Heart right ventricle (tissue), 16 donors: ENCODE measurements at regions not wholly inside any gene's neighbourhood (a gene's known extent, or its start where the extent isn't known, plus 50 kb on each side); places are given as distances from the start of the nearest gene placed in this dataset.

Source experiments
- ATAC-seq, 8 donors: fragments of 200-7000 bp; cut with Tn5 transposase; one replicate each; pipeline ENCODE4 v1.9.1; 2020; ENCODE audit warnings: mild to moderate bottlenecking in 8 of 8, moderate library complexity in 8 of 8, moderate number of reproducible peaks in 1 of 8
- DNase-seq, 2 donors: peaks; one replicate each; pipeline ENCODE4 v3.0.0-alpha.2; 2020
- H3K27ac ChIP-seq, 10 donors: fragments of 200-600 bp; sonication (generic) in 2 of 10; one replicate each; pipeline versions ENCODE4 v1.5.0 to v1.8.0; 2020 to 2022; ENCODE audit warnings: mild to moderate bottlenecking in 3 of 10
- H3K27me3 ChIP-seq, 7 donors: fragments of 200-600 bp; one replicate each; pipeline ENCODE4 v1.8.0; 2021 to 2022; ENCODE audit warnings: mild to moderate bottlenecking in 2 of 7
- H3K36me3 ChIP-seq, 9 donors: fragments of 200-600 bp; sonication (generic) in 1 of 9; one replicate each; pipeline versions ENCODE4 v1.5.0 to v1.8.0; 2020 to 2022; ENCODE audit warnings: mild to moderate bottlenecking in 2 of 9
- H3K4me1 ChIP-seq, 9 donors: fragments of 200-600 bp; sonication (generic) in 1 of 9; one replicate each; pipeline versions ENCODE4 v1.5.0 to v1.8.0; 2020 to 2022; ENCODE audit warnings: mild to moderate bottlenecking in 4 of 9
- H3K4me3 ChIP-seq, 10 donors: fragments of 200-600 bp; sonication (generic) in 2 of 10; one replicate each; pipeline versions ENCODE4 v1.5.0 to v1.8.0; 2020 to 2022; ENCODE audit warnings: mild to moderate bottlenecking in 7 of 10, moderate library complexity in 2 of 10
- H3K9me3 ChIP-seq, 11 donors: fragments of 200-600 bp in 10 of 11; sonication (generic) in 2 of 11; one replicate each; pipeline versions ENCODE4 v1.5.0 to v1.8.0; 2013 to 2022; ENCODE audit warnings: mild to moderate bottlenecking in 2 of 11, control low read depth in 1 of 11, moderate library complexity in 1 of 11
- CTCF ChIP-seq, 9 donors: fragments of 200-600 bp; sonication (generic) in 2 of 9; IDR thresholded peaks; one replicate each; pipeline versions ENCODE4 v1.5.0 to v1.8.0; 2021 to 2022; ENCODE audit warnings: antibody characterized with exemption in 9 of 9, mild to moderate bottlenecking in 5 of 9, moderate library complexity in 1 of 9
- WGBS, 2 donors: extraction: QIAGEN DNeasy Blood & Tissue Kit; methylation state at CpG; one replicate each; pipeline ENCODE4 v1.1.7; 2013; ENCODE audit warnings: inconsistent platforms in 1 of 2; 5-methylcytosine and 5-hydroxymethylcytosine counted together
- intact Hi-C, 10 donors: fragments of 100-400 bp; cut with DNase I; formaldehyde crosslinking; loops; one replicate each; pipeline versions ENCODE4 v1.11.1 to v1.14.2; 2022
- donor health status: Arrhythmogenic right ventricular cardiomyopathy.
- donor health status: ischemic (EF 13 %, LVEDD 7.1; RV severe dilation, severe dysfunction).
- donor health status: healthy with polysubstance abuse.
- donor health status: DM: no; HTN: yes; CAD: no.
- donor health status: DM: no; HTN: no; CAD: no.
- donor health status: ischemic (EF 25% LVEDD 6.9; RV normal size, moderate dysfunction).
- donor health status: ischemic (EF 25% LVEDD 5.7; RV mildly dilated, moderate dysfunction).
- donor health status: healthy.
- donor health status: DM: yes; HTN: yes; CAD: no.
- donor health status: Ischemic cardiomyopathy.
- donor health status: ischemic (EF 35%, LVEDD 5.7; RV mildly dilated, moderate dysfunction).
- donor health status: nonischemic (EF 11% LVEDD 7.7; RV severe dilation, severe dysfunction).
- donor health status: DM: yes; HTN: yes; CAD: no.
- donor health status: PGD.
- donor health status: ischemic (EF 29% LVEDD 5.4; RV normal size, mild dysfunction).
- donor health status: nonischemic (EF 23%, LVEDD 6.1; RV moderate dilation, normal function).

DNA sequence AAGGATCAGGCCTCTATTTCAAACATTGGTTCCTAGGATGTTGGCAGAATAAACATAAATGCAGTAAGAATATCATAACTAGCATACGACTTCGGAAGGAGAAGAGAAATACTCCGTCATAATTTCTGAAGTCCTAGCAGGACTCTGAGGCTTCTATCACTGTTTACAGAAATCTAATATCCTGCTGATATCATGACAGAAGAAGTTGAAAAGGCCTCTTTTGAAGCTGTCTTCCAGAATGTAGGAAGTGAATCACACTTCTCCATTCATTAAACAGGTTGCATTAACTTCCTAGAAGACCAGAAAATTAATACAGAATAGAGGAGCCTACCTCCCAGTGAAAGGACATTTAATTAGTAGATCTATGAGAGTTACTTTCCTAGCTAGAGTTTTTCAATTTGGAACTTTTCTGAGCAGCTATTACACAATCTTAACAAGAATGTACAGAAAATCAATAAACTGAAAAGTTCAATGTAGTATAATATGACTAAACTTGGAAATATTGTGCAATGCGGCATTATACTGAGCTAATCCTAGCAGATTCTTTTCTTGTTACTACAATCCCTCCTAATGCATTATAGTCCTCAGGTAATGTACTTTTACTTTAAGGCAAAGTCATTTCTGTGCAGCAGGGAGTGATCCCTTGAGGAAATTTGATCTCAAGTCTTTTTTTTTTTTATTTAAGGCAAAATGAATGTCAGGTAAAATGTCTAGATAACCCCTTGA, 622.6 kb upstream of the CELF2 start:
- H3K9me3 ChIP-seq = peaks cover 0 to 23% (median 0%) of the 10 kb centered on the region in 11 donors
- DNase-seq (no peak), ATAC-seq (no peak)
- no peak overlapping the region for H3K27ac ChIP-seq
- H3K27me3 ChIP-seq = no peaks in the 10 kb centered on the region
- H3K4me1 ChIP-seq = peaks cover 0 to 4% (median 0%) of the 10 kb centered on the region in 9 donors
- 85 to 90% methylated on average over 4 of the region's 4 CpGs for WGBS, 2 donors
- no peaks in the 10 kb centered on the region for H3K36me3 ChIP-seq
- intact Hi-C loops = no loop called here
- H3K4me3 ChIP-seq = no peak overlapping the region
- TF ChIP-seq CTCF (IDR thresholded peaks at IDR 0.05) = no peak

- no peaks in the 10 kb centered on the region for H3K27me3 ChIP-seq
- H3K36me3 ChIP-seq = no peaks in the 10 kb centered on the region
- 83 to 92% methylated on average over 3 of the region's 3 CpGs for WGBS, 2 donors
- peaks cover 0 to 23% (median 0%) of the 10 kb centered on the region in 11 donors for H3K9me3 ChIP-seq
- H3K4me3 ChIP-seq = no peak overlapping the region
- no peak for TF ChIP-seq CTCF (IDR thresholded peaks at IDR 0.05)
- DNase-seq (no peak), ATAC-seq (no peak)
- intact Hi-C loops = no loop called here
- H3K4me1 ChIP-seq = peaks cover 0 to 4% (median 0%) of the 10 kb centered on the region in 9 donors
- H3K27ac ChIP-seq = no peak overlapping the region
Measured at GRCh38 chr10:10396601-10397000, 621.1 kb upstream of the CELF2 start.

GRCh38 chr10:10397906-10398305, 619.8 kb upstream of the CELF2 start:
- H3K27ac ChIP-seq = no peak overlapping the region
- ATAC-seq (no peak), DNase-seq (no peak)

DNA sequence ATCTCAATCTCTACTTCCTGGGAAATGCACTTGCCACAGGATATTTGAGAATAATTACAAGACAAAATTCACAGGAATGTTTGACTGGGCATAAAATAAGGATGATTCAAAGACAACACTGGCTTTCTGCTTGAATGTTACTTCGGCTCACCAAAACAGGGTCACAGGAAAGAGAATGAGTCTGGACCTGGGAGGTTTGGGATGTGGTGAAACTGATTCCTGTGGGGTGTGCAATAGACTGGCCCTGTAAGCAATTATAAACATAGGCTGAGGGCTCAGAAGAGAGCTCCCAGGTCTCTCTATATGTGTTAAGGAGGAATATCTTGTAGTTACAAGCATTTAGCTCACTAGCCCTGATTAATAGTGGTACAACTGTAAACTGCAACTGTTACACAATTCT, 613.9 kb upstream of the CELF2 start:
- Histone ChIP-seq H3K9me3 (peaks cover 0 to 4% (median 0%) of the 10 kb centered on the region in 11 donors), H3K27ac (no peak overlapping the region), H3K36me3 (no peaks in the 10 kb centered on the region), H3K4me3 (no peak overlapping the region), H3K27me3 (no peaks in the 10 kb centered on the region), H3K4me1 (no peaks in the 10 kb centered on the region)
- DNase-seq (no peak), ATAC-seq (no peak)
- TF ChIP-seq CTCF (IDR thresholded peaks at IDR 0.05) = no peak
- WGBS, 2 donors = 95% methylated on average over 1 of the region's 1 CpG
- intact Hi-C loops = no loop called here

More at GRCh38 chr10:10397906-10398305, 619.8 kb upstream of the CELF2 start:
- intact Hi-C loops = no loop called here
- Histone ChIP-seq H3K36me3 (no peaks in the 10 kb centered on the region), H3K27me3 (no peaks in the 10 kb centered on the region), H3K4me3 (no peak overlapping the region), H3K9me3 (peaks cover 0 to 23% (median 0%) of the 10 kb centered on the region in 11 donors), H3K4me1 (no peaks in the 10 kb centered on the region)
- no peak for TF ChIP-seq CTCF (IDR thresholded peaks at IDR 0.05)
